HepG2 (cell line): ENCODE measurements at regions not wholly inside any gene's neighbourhood (a gene's known extent, or its start where the extent isn't known, plus 50 kb on each side); places are given as distances from the start of the nearest gene placed in this dataset.

ENCODE experiments used
- ATM ChIP-seq: fragments of 450-650 bp; IDR thresholded peaks from 2 replicates; pipeline ENCODE4 v1.7.1; 2017; ENCODE audit warnings: mild to moderate bottlenecking, borderline replicate concordance
- CHD2 ChIP-seq: IDR thresholded peaks from 2 replicates; pipeline ENCODE4 v1.6.1; 2011; ENCODE audit warnings: low read depth, low read length, improper control_type of control experiment
- HMGXB4 ChIP-seq, 2 experiments: sonication (generic) in 1 of 2; formaldehyde crosslinking in 1 of 2; IDR thresholded peaks; 2 replicates each; pipeline versions ENCODE4 v1.4.0 to v1.6.1; 2018 to 2020; ENCODE audit warnings: missing genetic modification reagents in 2 of 2, borderline replicate concordance in 1 of 2, low read depth in 1 of 2, mild to moderate bottlenecking in 1 of 2, missing biosample characterization in 1 of 2
- NCOR1 ChIP-seq: fragments of 200-600 bp; sonication (generic); IDR thresholded peaks from 2 replicates; pipeline ENCODE4 v1.7.0; 2017; ENCODE audit warnings: antibody characterized with exemption, low read length, borderline replicate concordance
- PPARG ChIP-seq: conservative IDR thresholded peaks from 2 replicates; pipeline ENCODE4 v1.6.1; 2016; ENCODE audit warnings: missing biosample characterization, missing genetic modification reagents
- TGIF2 ChIP-seq: IDR thresholded peaks from 2 replicates; pipeline ENCODE4 v1.6.1; 2016; ENCODE audit warnings: control low read depth, missing compliant biosample characterization
- ZC3H13 ChIP-seq: sonication (generic); formaldehyde crosslinking; IDR thresholded peaks from 2 replicates; pipeline ENCODE4 v1.8.1; 2023; ENCODE audit warnings: mild to moderate bottlenecking, missing genetic modification reagents, moderate library complexity
- ZEB1 ChIP-seq: IDR thresholded peaks from 2 replicates; pipeline ENCODE4 v1.6.1; 2012; ENCODE audit warnings: mild to moderate bottlenecking, low read depth, inconsistent platforms; ENCODE audit not compliant: insufficient replicate concordance
- ZFP90 ChIP-seq: sonication (generic); formaldehyde crosslinking; IDR thresholded peaks from 2 replicates; pipeline ENCODE4 v1.8.0; 2022; ENCODE audit warnings: missing genetic modification reagents, mild to moderate bottlenecking, inconsistent platforms, borderline replicate concordance
- ZFX ChIP-seq: sonication (generic); formaldehyde crosslinking; IDR thresholded peaks from 2 replicates; pipeline ENCODE4 v1.4.0; 2020; ENCODE audit warnings: mild to moderate bottlenecking, low read depth, missing genetic modification reagents, moderate library complexity
- ZGPAT ChIP-seq: IDR thresholded peaks from 2 replicates; pipeline ENCODE4 v1.6.1; 2016; ENCODE audit warnings: mild to moderate bottlenecking
- ZNF207 ChIP-seq: fragments of 450-650 bp; IDR thresholded peaks from 2 replicates; pipeline ENCODE4 v1.6.1; 2016; ENCODE audit warnings: antibody characterized with exemption, borderline replicate concordance
- ZNF318 ChIP-seq: sonication (generic); formaldehyde crosslinking; IDR thresholded peaks from 2 replicates; pipeline ENCODE4 v1.4.0; 2020; ENCODE audit warnings: mild to moderate bottlenecking, missing genetic modification reagents
- ZNF557 ChIP-seq: sonication (generic); formaldehyde crosslinking; IDR thresholded peaks from 2 replicates; pipeline ENCODE4 v1.4.0; 2020; ENCODE audit warnings: missing genetic modification reagents
- ZNF746 ChIP-seq: sonication (generic); formaldehyde crosslinking; IDR thresholded peaks from 2 replicates; pipeline ENCODE4 v1.8.0; 2022; ENCODE audit warnings: mild to moderate bottlenecking, missing genetic modification reagents

- no peak for TF ChIP-seq ZNF318 (CRISPR knock-in tag)
- peak; percentile 76 for TF ChIP-seq ZFX (CRISPR knock-in tag)
- TF ChIP-seq ZGPAT (CRISPR knock-in tag), result peak; percentile 90
- peak; percentile 46; the same call in 1 of the 2 replicates for TF ChIP-seq TGIF2 (CRISPR knock-in tag)
- TF ChIP-seq ZEB1, result no peak
- peak; percentile 58 for TF ChIP-seq PPARG
- TF ChIP-seq ATM, result no peak
- no peak for TF ChIP-seq ZNF207
- peak; percentile 90 for TF ChIP-seq ZNF746
- TF ChIP-seq HMGXB4 (CRISPR knock-in tag; IDR thresholded peaks at IDR 0.05; ENCODE audit: borderline replicate concordance in 1 of 2, low read depth in 1 of 2), result peak; percentile 15 to 24; a peak in 1 of 4 replicates
- TF ChIP-seq ZC3H13 (CRISPR knock-in tag), result no peak
- peak; percentile 95 for TF ChIP-seq NCOR1
- TF ChIP-seq ZNF557 (CRISPR knock-in tag), result no peak; the same call in 1 of the 2 replicates
- TF ChIP-seq CHD2, result no peak
- TF ChIP-seq ZFP90 (CRISPR knock-in tag), result 0 out of 2 replicates have a peak, but pooled peaks have one; percentile 50
Measured at GRCh38 chr1:58898739-58899586, 115.1 kb upstream of the JUN start (continued).
